ENCODE measurements at regions not wholly inside any gene's neighbourhood (a gene's known extent, or its start where the extent isn't known, plus 50 kb on each side); places are given as distances from the start of the nearest gene placed in this dataset.
"Not testable (repeated sequence)": the region's sequence is repeated elsewhere in the genome, so short reads cannot be mapped to it uniquely, and the experiment has no call there.

- Histone ChIP-seq H3K36me3 (replicated peaks) (no peaks in the 10 kb centered on the region), H3K27ac (no peak overlapping the region), H3K27me3 (replicated peaks) (no peaks in the 10 kb centered on the region), H3K4me3 (ENCODE audit: low read depth, low read length) (no peak overlapping the region)
- TF ChIP-seq, protein P1, sequence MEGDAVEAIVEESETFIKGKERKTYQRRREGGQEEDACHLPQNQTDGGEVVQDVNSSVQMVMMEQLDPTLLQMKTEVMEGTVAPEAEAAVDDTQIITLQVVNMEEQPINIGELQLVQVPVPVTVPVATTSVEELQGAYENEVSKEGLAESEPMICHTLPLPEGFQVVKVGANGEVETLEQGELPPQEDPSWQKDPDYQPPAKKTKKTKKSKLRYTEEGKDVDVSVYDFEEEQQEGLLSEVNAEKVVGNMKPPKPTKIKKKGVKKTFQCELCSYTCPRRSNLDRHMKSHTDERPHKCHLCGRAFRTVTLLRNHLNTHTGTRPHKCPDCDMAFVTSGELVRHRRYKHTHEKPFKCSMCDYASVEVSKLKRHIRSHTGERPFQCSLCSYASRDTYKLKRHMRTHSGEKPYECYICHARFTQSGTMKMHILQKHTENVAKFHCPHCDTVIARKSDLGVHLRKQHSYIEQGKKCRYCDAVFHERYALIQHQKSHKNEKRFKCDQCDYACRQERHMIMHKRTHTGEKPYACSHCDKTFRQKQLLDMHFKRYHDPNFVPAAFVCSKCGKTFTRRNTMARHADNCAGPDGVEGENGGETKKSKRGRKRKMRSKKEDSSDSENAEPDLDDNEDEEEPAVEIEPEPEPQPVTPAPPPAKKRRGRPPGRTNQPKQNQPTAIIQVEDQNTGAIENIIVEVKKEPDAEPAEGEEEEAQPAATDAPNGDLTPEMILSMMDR (IDR thresholded peaks at IDR 0.05; ENCODE audit: low read depth, low read length, missing control alignments) = no peak
- in situ Hi-C loops (cut with HindIII; ENCODE audit: low pct_ligation_motif_present, low sequenced_read_pairs) = no loop called here
- no peak for DNase-seq
Measured at GRCh38 chr5:33129309-33129708, 311.5 kb upstream of the TARS1 start.

- in situ Hi-C loops (cut with HindIII; ENCODE audit: low pct_ligation_motif_present, low sequenced_read_pairs) = no loop called here
- H3K27me3 ChIP-seq (replicated peaks) = no peaks in the 10 kb centered on the region
- TF ChIP-seq, protein P1 (IDR thresholded peaks at IDR 0.05; ENCODE audit: low read depth, low read length, missing control alignments) = no peak
- DNase-seq = no peak
- H3K36me3 ChIP-seq (replicated peaks) = no peaks in the 10 kb centered on the region
- H3K27ac ChIP-seq = no peak overlapping the region
- H3K4me3 ChIP-seq (ENCODE audit: low read depth, low read length) = no peak overlapping the region
Measured at GRCh38 chr5:33136785-33137184, 304.0 kb upstream of the TARS1 start.

GRCh38 chr5:33138145-33138544 is 302.6 kb upstream of the TARS1 start:
- H3K27ac ChIP-seq; DNase-seq; H3K4me3 ChIP-seq (ENCODE audit: low read depth, low read length); H3K36me3 ChIP-seq (replicated peaks); H3K27me3 ChIP-seq (replicated peaks); in situ Hi-C loops (cut with HindIII; ENCODE audit: low pct_ligation_motif_present, low sequenced_read_pairs): not testable (repeated sequence)

GRCh38 chr5:33143405-33144123 is 297.2 kb upstream of the TARS1 start:
- in situ Hi-C loops (cut with HindIII; ENCODE audit: low pct_ligation_motif_present, low sequenced_read_pairs) = no loop called here
- DNase-seq = no peak
- TF ChIP-seq, protein P1 (IDR thresholded peaks at IDR 0.05; ENCODE audit: low read depth, low read length, missing control alignments) = no peak

GRCh38 chr5:33146881-33147280 is 293.9 kb upstream of the TARS1 start:
- Histone ChIP-seq H3K27me3 (replicated peaks) (no peaks in the 10 kb centered on the region), H3K4me3 (ENCODE audit: low read depth, low read length) (no peak overlapping the region), H3K36me3 (replicated peaks) (no peaks in the 10 kb centered on the region), H3K27ac (peak overlapping the region; percentile 85)
- DNase-seq = no peak
- TF ChIP-seq, protein P1 (IDR thresholded peaks at IDR 0.05; ENCODE audit: low read depth, low read length, missing control alignments) = no peak
- in situ Hi-C loops (cut with HindIII; ENCODE audit: low pct_ligation_motif_present, low sequenced_read_pairs) = no loop called here

More at GRCh38 chr5:33143405-33144123, 297.2 kb upstream of the TARS1 start:
- H3K27me3 ChIP-seq (replicated peaks) = no peaks in the 10 kb centered on the region
- no peak overlapping the region for H3K4me3 ChIP-seq (ENCODE audit: low read depth, low read length)
- H3K27ac ChIP-seq = no peak overlapping the region
- H3K36me3 ChIP-seq (replicated peaks) = no peaks in the 10 kb centered on the region

DNA sequence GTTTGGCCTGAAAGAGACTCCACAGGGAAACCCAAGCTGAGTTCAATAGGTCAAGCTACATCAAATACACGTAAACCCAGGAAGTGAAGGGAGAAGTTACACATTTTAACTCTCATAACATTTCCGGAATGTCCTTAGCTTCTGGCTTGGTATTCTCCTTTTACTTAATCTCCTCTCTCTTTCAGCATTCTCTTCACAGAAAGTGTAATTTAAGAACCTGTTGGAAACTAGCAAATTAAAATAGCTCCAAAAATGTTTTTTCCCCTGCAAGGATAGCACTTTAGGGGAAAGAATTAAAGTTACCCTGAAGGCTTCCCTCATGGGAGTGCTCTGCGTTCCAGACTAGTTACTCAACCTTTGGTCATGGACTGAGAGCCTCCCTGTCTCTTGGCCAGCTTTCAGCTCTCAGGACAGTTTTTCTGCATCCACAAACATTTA is 292.7 kb upstream of the TARS1 start:
- in situ Hi-C loops (cut with HindIII; ENCODE audit: low pct_ligation_motif_present, low sequenced_read_pairs) = no loop called here
- H3K27ac ChIP-seq = peak overlapping the region; percentile 85
- peak; percentile 90 for DNase-seq

More for the DNA sequence above, 292.7 kb upstream of the TARS1 start:
- Histone ChIP-seq H3K36me3 (replicated peaks) (no peaks in the 10 kb centered on the region), H3K27me3 (replicated peaks) (no peaks in the 10 kb centered on the region), H3K4me3 (ENCODE audit: low read depth, low read length) (no peak overlapping the region)
- TF ChIP-seq, protein P1 (IDR thresholded peaks at IDR 0.05; ENCODE audit: low read depth, low read length, missing control alignments) = no peak

Data from brain microvascular endothelial cell (primary cell).